OCI-LY1 (cell line): ENCODE measurements at regions not wholly inside any gene's neighbourhood (a gene's known extent, or its start where the extent isn't known, plus 50 kb on each side); places are given as distances from the start of the nearest gene placed in this dataset.

Experiments
- EZH2 ChIP-seq: fragments of 200-600 bp; sonication (generic), shearing (Covaris generic); IDR thresholded peaks from 2 replicates; pipeline ENCODE4 v1.8.0; 2017; ENCODE audit warnings: borderline replicate concordance, mixed run types, mild to moderate bottlenecking, antibody characterized with exemption, low read length, moderate library complexity, mixed read lengths
- TF ChIP-seq, protein P1 (sequence below): fragments of 200-600 bp; sonication (generic), shearing (Covaris generic); IDR thresholded peaks from 2 replicates; pipeline ENCODE4 v1.5.1; 2017; ENCODE audit warnings: mild to moderate bottlenecking, antibody characterized with exemption, low read length, moderate library complexity, mixed read lengths

DNA sequence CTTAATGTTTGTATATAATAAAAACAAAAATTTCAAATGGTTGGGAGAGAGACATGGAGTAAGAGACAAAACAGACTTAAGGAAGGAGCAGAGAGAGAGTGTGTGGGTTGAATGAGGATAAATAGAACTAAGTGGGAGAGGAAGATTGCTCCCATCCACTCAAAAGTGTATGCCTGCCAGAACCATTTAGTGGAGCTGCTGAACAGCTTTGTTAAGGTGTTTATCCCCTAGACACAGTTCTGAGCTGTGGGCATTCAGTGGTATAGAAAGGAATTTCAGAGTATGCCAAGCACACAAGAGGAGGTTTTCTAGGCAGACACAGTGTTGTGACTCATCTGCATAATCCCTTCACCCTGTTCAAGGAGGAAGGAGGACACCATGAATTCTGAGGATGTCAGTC, 508.6 kb upstream of the EPHA5 start:
- TF ChIP-seq, protein P1, sequence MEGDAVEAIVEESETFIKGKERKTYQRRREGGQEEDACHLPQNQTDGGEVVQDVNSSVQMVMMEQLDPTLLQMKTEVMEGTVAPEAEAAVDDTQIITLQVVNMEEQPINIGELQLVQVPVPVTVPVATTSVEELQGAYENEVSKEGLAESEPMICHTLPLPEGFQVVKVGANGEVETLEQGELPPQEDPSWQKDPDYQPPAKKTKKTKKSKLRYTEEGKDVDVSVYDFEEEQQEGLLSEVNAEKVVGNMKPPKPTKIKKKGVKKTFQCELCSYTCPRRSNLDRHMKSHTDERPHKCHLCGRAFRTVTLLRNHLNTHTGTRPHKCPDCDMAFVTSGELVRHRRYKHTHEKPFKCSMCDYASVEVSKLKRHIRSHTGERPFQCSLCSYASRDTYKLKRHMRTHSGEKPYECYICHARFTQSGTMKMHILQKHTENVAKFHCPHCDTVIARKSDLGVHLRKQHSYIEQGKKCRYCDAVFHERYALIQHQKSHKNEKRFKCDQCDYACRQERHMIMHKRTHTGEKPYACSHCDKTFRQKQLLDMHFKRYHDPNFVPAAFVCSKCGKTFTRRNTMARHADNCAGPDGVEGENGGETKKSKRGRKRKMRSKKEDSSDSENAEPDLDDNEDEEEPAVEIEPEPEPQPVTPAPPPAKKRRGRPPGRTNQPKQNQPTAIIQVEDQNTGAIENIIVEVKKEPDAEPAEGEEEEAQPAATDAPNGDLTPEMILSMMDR, result no peak
- no peak for TF ChIP-seq EZH2
